ENCODE measurements at regions not wholly inside any gene's neighbourhood (a gene's known extent, or its start where the extent isn't known, plus 50 kb on each side); places are given as distances from the start of the nearest gene placed in this dataset.

- TF ChIP-seq CTCF (IDR thresholded peaks at IDR 0.05 in 2 of 3, conservative IDR thresholded peaks at IDR 0.05 in 1 of 3; ENCODE audit: borderline replicate concordance in 1 of 3, insufficient read depth in 1 of 3, low read depth in 2 of 3, low read length in 2 of 3) (no peak), POLR2A (IDR thresholded peaks at IDR 0.05; ENCODE audit: borderline replicate concordance, extremely low read depth, insufficient read depth, insufficient read length) (no peak), EZH2 (IDR thresholded peaks at IDR 0.05) (no peak), JUND (IDR thresholded peaks at IDR 0.05) (no peak), POLR2AphosphoS5 (IDR thresholded peaks at IDR 0.05; ENCODE audit: low read depth, low read length) (no peak), MAX (IDR thresholded peaks at IDR 0.05) (no peak), SIN3A (IDR thresholded peaks at IDR 0.05; ENCODE audit: low read depth) (no peak), EZH2phosphoT487 (IDR thresholded peaks at IDR 0.05; ENCODE audit: borderline replicate concordance) (no peak)
Measured at GRCh38 chr4:175066923-175067627, 148.9 kb downstream of the ADAM29 start.
